Activated effector memory CD4-positive, alpha-beta T cell treated with anti-CD3 and anti-CD28 coated beads, Interleukin-2, amount 50 U/mL, for 16 hours (primary cell): ENCODE measurements at regions not wholly inside any gene's neighbourhood (a gene's known extent, or its start where the extent isn't known, plus 50 kb on each side); places are given as distances from the start of the nearest gene placed in this dataset.
"Not testable (repeated sequence)": the region's sequence is repeated elsewhere in the genome, so short reads cannot be mapped to it uniquely, and the experiment has no call there.

Experiments used
- DNase-seq: peaks from one replicate; pipeline ENCODE4 v3.0.0-alpha.2; 2020

GRCh38 chr6:133758815-133759335, 130.0 kb upstream of the TCF21 start:
- DNase-seq, result no peak

- DNase-seq, result no peak
These were observed 129.4 kb upstream of the TCF21 start for GRCh38 chr6:133759524-133759923.

DNA sequence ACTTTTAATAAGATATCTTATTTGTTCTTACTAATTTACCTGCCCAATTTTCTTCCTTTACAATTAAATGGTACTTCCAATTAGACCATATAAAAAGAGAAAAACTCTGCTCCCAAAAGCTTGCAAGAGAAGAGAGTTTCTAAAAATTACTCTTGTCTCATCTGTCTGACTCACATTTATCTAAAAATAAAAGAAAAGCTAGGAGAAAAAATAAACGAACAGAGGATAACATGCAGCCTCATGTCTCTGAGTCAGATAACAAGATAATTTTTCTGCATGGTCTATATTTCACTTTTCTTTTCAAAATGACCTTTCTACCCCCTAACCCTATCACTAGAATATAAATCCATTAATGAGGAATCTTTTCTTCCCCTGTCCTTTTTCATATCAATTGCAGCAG, 127.2 kb upstream of the TCF21 start:
- no peak for DNase-seq

GRCh38 chr6:133764008-133764753, 124.7 kb upstream of the TCF21 start:
- no peak for DNase-seq

DNA sequence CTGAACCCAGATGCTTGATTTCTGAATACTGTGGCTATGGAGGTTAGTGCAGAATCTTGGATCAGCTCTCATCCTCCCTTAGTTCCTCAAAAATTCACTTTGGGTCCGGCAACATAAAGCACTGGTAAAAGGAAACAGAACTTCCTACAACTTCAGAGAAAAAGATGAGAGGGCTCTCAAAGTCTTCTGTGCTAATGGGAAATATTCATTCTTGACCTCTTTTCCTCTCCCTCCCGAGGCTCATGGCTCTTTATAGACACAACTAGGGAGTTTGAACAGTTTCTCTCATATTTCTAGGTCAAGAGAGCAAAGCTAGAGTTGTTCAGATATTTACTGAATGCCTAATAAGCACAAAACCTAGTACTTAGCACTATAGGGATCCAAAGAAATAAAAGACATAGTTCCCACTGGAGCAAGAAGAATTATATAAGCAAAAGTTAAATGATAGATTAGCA, 124.1 kb upstream of the TCF21 start:
- no peak for DNase-seq

DNA sequence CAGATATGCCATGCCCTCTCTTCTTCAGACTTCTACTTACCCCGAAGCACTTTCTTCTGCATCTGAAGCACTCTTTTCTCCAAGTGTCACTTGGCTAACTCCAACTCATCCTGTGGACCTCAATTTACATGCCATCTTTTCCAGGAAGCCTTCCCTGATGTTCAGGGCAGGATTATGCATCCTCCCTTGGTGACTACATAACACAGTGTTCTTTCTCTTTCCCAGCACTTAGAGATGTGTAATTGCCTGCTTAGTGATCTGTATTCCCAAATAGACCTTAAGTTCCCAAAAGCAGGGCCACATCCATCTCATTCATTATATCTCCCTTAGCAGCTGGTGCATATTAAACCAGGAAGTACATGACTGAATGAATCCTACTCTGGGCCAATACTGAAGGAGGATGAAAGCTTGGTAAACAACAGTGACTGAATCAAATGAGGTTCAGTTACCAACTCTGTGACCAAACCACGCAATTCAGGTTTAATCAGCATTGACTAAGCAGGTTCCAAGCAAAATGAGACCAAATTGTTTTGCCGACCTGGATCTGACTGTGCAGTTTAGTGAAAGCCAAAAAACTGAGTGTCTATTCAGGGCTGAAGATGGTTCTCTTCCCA, 121.4 kb upstream of the TCF21 start:
- DNase-seq, result no peak

- no peak for DNase-seq
These were observed 120.1 kb upstream of the TCF21 start for GRCh38 chr6:133768656-133769295.

DNA sequence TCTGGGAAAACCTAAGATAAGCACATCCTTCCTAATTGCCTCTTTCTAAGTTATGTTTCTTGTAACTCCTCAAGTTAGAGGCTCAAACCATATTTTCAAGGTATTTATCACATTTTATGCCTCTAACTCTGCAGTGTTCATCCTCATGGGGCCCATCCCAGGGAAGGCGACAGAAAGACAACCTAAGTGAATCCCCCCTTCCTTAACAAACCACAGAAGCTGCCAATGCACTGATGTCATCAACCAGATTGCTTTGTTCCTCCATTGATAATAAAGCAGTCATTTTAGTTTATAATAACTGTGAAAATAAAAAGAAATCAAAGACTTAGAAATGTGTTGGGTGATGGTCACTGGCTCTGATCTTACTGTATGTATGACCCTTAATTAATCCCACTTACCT, 119.5 kb upstream of the TCF21 start:
- no peak for DNase-seq

- no peak for DNase-seq
These were observed 116.3 kb upstream of the TCF21 start for GRCh38 chr6:133772567-133772966.

DNA sequence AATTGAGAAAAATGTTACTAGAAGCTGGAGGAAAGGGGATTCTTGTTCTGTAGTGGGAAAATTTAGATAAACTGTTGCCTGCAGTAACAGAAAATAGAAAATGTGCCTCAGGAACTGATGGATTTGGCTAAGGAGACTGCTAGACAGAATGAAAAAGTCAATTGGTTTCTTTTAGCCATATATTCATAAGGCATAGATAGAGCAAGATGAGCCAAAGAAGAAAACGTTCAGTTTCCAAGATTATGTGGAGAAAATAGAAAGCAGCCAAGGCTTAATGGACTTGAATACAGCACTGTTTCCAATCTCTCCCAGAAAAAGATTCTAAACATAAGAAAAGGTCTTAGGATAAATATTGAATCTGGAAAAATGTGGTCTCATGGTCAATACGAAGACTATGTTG, 115.1 kb upstream of the TCF21 start:
- no peak for DNase-seq

DNA sequence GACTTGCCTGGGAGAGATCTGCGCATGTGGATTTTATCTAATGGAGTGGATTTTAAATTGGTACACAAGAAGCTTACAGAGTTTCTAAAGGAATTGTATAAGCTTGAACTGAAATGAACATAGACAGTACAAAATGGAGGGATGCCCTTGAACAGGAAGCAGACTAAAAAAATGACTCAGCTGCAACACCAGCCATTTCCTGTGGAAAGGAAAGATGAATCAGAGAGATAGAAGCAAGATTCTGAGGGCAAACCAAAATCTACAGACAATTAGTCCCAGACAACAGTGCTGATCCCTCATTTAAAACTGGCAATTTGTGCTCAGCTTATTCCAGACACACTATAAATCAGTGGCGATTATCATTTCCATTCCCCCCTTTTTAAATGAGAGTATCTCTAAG, 114.6 kb upstream of the TCF21 start:
- DNase-seq, result no peak

- DNase-seq, result no peak
These were observed 110.3 kb upstream of the TCF21 start for GRCh38 chr6:133778414-133779130.

- no peak for DNase-seq
These were observed 108.8 kb upstream of the TCF21 start for GRCh38 chr6:133779916-133780695.

DNA sequence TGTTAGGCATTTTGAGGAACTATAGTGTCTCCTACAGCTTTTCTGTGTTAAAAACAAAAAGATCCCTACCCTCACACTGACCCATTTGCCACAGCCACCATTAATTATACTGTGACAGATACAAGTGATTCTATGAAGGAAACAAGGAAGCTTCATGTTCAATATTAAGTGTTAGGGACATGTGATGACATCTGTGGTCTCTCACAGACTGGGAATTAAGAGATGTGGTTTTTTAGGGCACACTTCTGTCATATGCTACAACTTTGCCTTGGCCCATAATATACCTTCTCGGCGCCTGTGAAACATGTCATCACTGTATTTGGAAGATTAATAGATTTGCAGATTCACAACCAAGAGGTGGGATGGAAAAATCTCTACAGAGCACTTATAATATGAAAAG, 102.9 kb upstream of the TCF21 start:
- no peak for DNase-seq

DNA sequence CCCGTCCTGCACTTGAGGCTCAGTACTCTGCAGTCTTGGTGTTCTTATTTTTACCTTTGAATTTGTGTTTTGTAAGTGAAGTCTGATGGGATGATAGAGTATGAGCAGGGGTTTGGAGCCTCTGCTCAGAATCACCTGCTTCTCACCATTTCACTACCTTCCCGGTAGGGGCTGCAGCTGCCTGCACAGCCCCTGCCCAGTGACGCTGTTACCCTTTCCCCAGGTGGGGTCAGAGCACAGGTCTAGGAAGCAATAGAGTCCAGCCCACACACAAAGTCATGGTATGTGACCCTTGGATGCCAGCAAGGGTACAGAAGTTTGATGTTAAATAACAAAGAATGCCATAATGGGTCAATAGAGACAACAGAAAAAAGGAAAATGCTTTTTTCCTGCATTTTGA, 101.8 kb upstream of the TCF21 start:
- no peak for DNase-seq

DNA sequence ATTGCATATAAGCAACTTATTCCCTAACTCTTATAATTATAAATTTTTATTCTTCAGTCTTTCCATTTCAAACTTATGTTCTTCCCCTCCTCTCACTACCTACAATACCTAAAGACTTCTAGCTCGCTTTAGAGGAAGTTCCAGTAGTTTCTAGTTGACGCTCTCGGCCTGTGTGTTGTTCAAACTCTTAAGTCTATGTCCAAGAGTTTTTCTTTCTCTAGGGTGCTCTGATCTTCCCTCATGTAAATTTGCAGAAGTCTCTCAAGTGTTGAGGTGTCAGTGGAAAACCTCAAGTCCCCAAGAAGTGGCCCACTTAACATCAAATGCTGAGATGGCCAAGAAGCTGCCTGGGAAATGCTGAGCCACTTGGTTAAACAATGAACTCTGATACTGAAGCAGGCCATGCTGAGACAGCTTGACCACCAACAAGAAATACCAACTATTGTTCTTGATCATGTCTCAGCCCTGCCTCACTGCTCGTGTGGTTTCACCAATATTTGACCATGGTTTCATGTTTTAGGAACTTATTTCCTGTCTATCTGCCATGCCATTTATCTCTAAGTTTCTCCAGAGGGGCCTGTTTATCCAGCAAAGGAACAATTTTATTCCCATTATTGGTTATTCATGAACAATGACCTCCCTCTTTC, 100.9 kb upstream of the TCF21 start:
- no peak for DNase-seq

DNA sequence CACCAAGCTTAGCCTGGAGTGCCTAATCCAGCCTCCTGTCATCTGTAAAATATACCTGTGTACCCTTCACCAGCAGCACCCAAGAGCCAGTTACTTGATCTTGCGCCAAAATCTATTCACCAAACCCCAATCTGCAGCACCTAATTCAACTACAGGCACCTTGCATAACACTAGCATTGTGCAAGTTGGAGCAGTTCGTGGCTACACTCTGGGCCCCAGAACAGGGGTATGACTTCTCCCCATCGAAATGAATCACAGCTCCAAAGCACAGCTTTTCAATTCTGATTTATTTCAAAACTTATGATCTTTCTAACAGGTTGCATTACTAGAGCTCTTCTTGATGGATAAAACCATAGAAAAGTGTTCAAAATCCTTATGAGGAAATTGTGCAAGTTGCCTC, 100.4 kb upstream of the TCF21 start:
- DNase-seq, result no peak

- DNase-seq, result not testable (repeated sequence)
These were observed 99.5 kb upstream of the TCF21 start for GRCh38 chr6:133789449-133789848.

DNA sequence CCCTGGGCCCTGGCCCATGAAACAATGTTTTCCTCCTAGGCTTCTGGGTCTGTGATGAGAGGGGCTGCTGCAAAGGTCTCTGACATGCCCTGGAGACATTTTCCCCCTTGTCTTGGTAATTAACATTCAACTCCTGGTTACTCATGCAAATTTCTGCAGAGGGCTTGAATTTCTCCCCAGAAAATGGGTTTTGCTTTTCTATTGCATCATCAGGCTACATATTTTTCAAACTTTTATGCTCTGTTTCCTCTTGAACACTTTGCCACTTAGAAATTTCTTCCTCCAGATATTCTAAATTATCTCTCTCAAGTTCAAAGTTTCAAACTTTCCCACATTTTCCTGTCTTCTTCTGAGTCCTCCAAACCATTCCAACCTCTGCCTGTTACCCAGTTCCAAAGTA, 98.2 kb upstream of the TCF21 start:
- not testable (repeated sequence) for DNase-seq

DNA sequence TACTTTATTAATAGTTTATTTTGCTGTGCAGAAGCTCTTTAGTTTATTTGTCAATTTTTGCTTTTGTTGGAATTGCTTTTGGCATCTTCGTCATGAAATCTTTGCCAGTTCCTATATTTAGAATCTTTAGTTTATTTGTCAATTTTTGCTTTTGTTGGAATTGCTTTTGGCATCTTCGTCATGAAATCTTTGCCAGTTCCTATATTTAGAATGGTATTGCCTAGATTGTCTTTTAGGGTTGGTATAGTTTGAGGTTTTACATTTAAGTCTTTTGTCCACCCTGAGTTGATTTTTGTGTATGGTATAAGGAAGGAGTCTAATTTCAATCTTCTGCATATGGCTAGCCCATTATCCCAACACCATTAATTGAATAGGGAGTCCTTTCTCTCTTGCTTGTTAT, 93.9 kb upstream of the TCF21 start:
- not testable (repeated sequence) for DNase-seq

DNA sequence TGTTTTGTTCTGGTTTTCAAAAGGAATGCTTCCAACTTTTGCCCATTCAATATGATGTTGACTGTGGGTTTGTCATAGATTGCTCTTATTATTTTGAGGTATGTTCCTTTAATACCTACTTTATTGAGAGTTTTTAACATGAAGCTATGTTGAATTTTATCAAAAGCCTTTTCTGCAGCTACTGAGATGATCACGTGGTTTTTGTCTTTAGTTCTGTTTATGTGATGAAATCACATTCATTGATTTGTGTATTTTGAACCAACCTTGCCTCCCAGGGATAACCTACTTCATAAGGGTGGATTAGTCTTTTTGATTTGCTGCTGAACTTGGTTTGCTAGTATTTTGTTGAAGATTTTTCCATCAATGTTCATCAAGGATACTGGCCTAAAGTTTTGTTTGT, 92.7 kb upstream of the TCF21 start:
- DNase-seq, result no peak

DNA sequence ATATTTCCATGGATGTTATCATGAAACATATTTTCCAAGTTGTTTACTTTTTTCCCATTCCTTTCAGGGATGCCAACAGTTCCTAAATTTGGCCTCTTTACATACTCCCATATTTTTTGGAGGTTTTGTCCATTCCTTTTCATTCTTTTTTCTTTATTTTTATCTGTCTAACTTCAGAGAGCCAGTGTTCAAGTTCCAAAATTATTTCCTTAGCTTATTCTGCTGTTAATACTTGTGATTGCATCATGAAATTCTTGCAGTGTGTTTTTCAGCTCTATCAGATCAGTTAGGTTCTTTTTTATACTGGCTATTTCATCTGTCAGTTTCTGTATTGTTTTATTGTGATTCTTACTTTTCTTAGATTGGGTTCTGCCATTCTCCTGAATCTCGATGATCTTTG, 89.9 kb upstream of the TCF21 start:
- DNase-seq, result no peak
